DND-41 (cell line): ENCODE measurements at regions not wholly inside any gene's neighbourhood (a gene's known extent, or its start where the extent isn't known, plus 50 kb on each side); places are given as distances from the start of the nearest gene placed in this dataset.

Source experiments
- ATAC-seq: fragments of 200-7000 bp; cut with Tn5 transposase; 3 replicates; pipeline ENCODE4 v1.9.1; 2021; ENCODE audit warnings: low read depth; ENCODE audit not compliant: insufficient read depth
- DNase-seq: peaks from one replicate; pipeline ENCODE4 v3.0.0-alpha.2; 2020
- H2AFZ ChIP-seq: 2 replicates; pipeline ENCODE4 v1.6.0; 2012; ENCODE audit warnings: low read depth, low read length
- H3K27ac ChIP-seq: 2 replicates; pipeline ENCODE4 v1.5.1; 2012; ENCODE audit warnings: low read length, inconsistent platforms
- H3K27me3 ChIP-seq: fragments of 200-600 bp; sonication (generic); 2 replicates; pipeline ENCODE4 v1.6.0; 2012; ENCODE audit warnings: low read length, mild to moderate bottlenecking, inconsistent platforms; ENCODE audit not compliant: insufficient read depth, poor library complexity
- H3K36me3 ChIP-seq: 2 replicates; pipeline ENCODE4 v1.5.1; 2012; ENCODE audit warnings: low read length, inconsistent platforms; ENCODE audit not compliant: insufficient read depth
- H3K4me1 ChIP-seq: 2 replicates; pipeline ENCODE4 v1.5.1; 2012; ENCODE audit warnings: mild to moderate bottlenecking, low read length; ENCODE audit not compliant: insufficient read depth
- H3K4me2 ChIP-seq: 2 replicates; pipeline ENCODE4 v1.6.0; 2012; ENCODE audit warnings: mild to moderate bottlenecking, moderate library complexity, low read length, inconsistent platforms; ENCODE audit not compliant: insufficient read depth
- H3K4me3 ChIP-seq, 2 experiments: fragments of 200-600 bp in 1 of 2; shearing (Covaris generic) in 1 of 2; 2 replicates each; pipeline ENCODE4 v1.5.1; 2012 to 2016; ENCODE audit warnings: inconsistent platforms in 2 of 2, low read length in 2 of 2, mild to moderate bottlenecking in 2 of 2, low read depth in 1 of 2, moderate library complexity in 1 of 2
- H3K79me2 ChIP-seq: 2 replicates; pipeline ENCODE4 v1.6.0; 2012; ENCODE audit warnings: low read length, inconsistent platforms; ENCODE audit not compliant: insufficient read depth
- H3K9ac ChIP-seq: 2 replicates; pipeline ENCODE4 v1.6.0; 2012; ENCODE audit warnings: low read depth, mild to moderate bottlenecking, inconsistent platforms, low read length, moderate library complexity
- H3K9me3 ChIP-seq: 2 replicates; pipeline ENCODE4 v1.5.1; 2012; ENCODE audit warnings: low read length, moderate library complexity, mild to moderate bottlenecking, inconsistent platforms; ENCODE audit not compliant: insufficient read depth, severe bottlenecking
- H4K20me1 ChIP-seq: 2 replicates; pipeline ENCODE4 v1.6.0; 2012; ENCODE audit warnings: low read length; ENCODE audit not compliant: insufficient read depth
- EZH2 ChIP-seq: IDR thresholded peaks from 3 replicates; pipeline ENCODE4 v1.6.1; 2012; ENCODE audit warnings: borderline replicate concordance, low read depth, mild to moderate bottlenecking, moderate library complexity, low read length, inconsistent platforms; ENCODE audit not compliant: severe bottlenecking
- TF ChIP-seq, protein P1 (sequence below): IDR thresholded peaks from 2 replicates; pipeline ENCODE4 v1.5.1; 2012; ENCODE audit warnings: borderline replicate concordance, low read length, moderate library complexity, mild to moderate bottlenecking; ENCODE audit not compliant: poor library complexity, severe bottlenecking; ENCODE audit errors: extremely low read depth

DNA sequence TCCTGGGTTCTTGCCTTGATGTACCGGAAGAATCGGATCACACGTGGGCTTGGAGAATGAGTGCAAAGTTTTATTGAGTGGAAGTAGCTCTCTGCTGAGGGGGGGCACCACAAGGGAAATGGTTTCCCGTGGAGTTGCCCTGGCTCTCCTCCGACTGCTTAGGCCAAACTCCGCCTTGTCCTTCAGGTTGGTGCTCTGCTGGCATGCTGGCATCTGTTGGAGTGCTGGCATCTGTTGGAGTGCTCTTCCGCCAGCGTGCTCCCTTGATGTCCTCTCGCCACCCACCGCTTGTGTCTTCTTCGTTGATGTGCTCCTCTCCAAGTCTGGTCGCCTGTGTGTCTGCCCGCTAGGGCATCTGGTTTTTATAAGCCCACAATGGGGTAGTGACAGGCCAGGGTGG, 317.1 kb upstream of the HSF2 start:
- ATAC-seq: no peak
- H3K4me2 ChIP-seq: no peak overlapping the region
- H3K9me3 ChIP-seq: no peaks in the 10 kb centered on the region
- TF ChIP-seq EZH2: no peak
- TF ChIP-seq, protein P1, sequence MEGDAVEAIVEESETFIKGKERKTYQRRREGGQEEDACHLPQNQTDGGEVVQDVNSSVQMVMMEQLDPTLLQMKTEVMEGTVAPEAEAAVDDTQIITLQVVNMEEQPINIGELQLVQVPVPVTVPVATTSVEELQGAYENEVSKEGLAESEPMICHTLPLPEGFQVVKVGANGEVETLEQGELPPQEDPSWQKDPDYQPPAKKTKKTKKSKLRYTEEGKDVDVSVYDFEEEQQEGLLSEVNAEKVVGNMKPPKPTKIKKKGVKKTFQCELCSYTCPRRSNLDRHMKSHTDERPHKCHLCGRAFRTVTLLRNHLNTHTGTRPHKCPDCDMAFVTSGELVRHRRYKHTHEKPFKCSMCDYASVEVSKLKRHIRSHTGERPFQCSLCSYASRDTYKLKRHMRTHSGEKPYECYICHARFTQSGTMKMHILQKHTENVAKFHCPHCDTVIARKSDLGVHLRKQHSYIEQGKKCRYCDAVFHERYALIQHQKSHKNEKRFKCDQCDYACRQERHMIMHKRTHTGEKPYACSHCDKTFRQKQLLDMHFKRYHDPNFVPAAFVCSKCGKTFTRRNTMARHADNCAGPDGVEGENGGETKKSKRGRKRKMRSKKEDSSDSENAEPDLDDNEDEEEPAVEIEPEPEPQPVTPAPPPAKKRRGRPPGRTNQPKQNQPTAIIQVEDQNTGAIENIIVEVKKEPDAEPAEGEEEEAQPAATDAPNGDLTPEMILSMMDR: no peak
- no peaks in the 10 kb centered on the region for H4K20me1 ChIP-seq
- H3K36me3 ChIP-seq: no peaks in the 10 kb centered on the region
- H3K4me1 ChIP-seq: no peaks in the 10 kb centered on the region
- H2AFZ ChIP-seq: no peak overlapping the region
- no peaks in the 10 kb centered on the region for H3K79me2 ChIP-seq
- no peak for DNase-seq
- no peak overlapping the region for H3K9ac ChIP-seq
- no peak overlapping the region for H3K27ac ChIP-seq
- H3K27me3 ChIP-seq: no peaks in the 10 kb centered on the region
- no peak overlapping the region for H3K4me3 ChIP-seq

DNA sequence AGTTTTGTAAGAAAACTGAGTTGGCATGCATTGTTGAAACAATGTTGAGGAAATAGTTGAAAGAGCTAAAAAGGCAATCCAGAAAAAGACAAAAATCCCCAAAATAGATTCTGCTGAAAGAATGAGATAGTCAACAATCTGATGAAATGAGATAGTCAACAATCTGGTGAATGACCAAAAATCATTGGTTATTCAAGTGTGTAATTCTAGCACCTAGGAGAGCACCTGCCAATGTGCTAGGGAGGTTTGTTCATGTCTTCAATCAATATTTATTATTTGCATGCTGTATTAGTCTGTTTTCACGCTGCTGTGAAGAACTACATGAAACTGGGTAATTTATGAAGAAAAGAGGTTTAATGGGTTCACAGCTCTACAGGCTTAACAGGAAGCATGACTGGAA, 307.1 kb upstream of the HSF2 start:
- ATAC-seq (no peak), DNase-seq (no peak)
- no peak overlapping the region for H3K9ac ChIP-seq
- no peaks in the 10 kb centered on the region for H3K4me1 ChIP-seq
- TF ChIP-seq, protein P1: no peak
- no peak for TF ChIP-seq EZH2
- no peaks in the 10 kb centered on the region for H3K36me3 ChIP-seq
- no peak overlapping the region for H3K27ac ChIP-seq
- no peaks in the 10 kb centered on the region for H3K27me3 ChIP-seq
- H3K9me3 ChIP-seq: no peaks in the 10 kb centered on the region
- no peak overlapping the region for H2AFZ ChIP-seq
- H3K4me3 ChIP-seq: no peak overlapping the region
- H3K4me2 ChIP-seq: no peak overlapping the region
- H3K79me2 ChIP-seq: no peaks in the 10 kb centered on the region
- H4K20me1 ChIP-seq: no peaks in the 10 kb centered on the region

- Histone ChIP-seq H3K27me3 (no peaks in the 10 kb centered on the region), H3K4me1 (no peaks in the 10 kb centered on the region), H3K79me2 (no peaks in the 10 kb centered on the region), H3K9me3 (no peaks in the 10 kb centered on the region), H3K4me3 (no peak overlapping the region), H2AFZ (no peak overlapping the region), H3K4me2 (no peak overlapping the region), H3K9ac (no peak overlapping the region), H3K36me3 (no peaks in the 10 kb centered on the region), H3K27ac (no peak overlapping the region), H4K20me1 (no peaks in the 10 kb centered on the region)
- ATAC-seq (no peak), DNase-seq (no peak)
- TF ChIP-seq, protein P1: no peak
- no peak for TF ChIP-seq EZH2
Observed at GRCh38 chr6:122098201-122098678, 301.2 kb upstream of the HSF2 start.

- Histone ChIP-seq H4K20me1 (no peaks in the 10 kb centered on the region), H3K4me2 (no peak overlapping the region), H3K4me1 (no peaks in the 10 kb centered on the region), H3K9ac (no peak overlapping the region), H2AFZ (no peak overlapping the region), H3K36me3 (no peaks in the 10 kb centered on the region), H3K27me3 (no peaks in the 10 kb centered on the region), H3K4me3 (no peak overlapping the region), H3K79me2 (no peaks in the 10 kb centered on the region), H3K27ac (no peak overlapping the region), H3K9me3 (no peaks in the 10 kb centered on the region)
- ATAC-seq (no peak), DNase-seq (no peak)
- TF ChIP-seq EZH2: no peak
- TF ChIP-seq, protein P1: no peak
Observed at GRCh38 chr6:122102026-122102425, 297.4 kb upstream of the HSF2 start.
